ENCODE measurements at regions not wholly inside any gene's neighbourhood (a gene's known extent, or its start where the extent isn't known, plus 50 kb on each side); places are given as distances from the start of the nearest gene placed in this dataset.

DNA sequence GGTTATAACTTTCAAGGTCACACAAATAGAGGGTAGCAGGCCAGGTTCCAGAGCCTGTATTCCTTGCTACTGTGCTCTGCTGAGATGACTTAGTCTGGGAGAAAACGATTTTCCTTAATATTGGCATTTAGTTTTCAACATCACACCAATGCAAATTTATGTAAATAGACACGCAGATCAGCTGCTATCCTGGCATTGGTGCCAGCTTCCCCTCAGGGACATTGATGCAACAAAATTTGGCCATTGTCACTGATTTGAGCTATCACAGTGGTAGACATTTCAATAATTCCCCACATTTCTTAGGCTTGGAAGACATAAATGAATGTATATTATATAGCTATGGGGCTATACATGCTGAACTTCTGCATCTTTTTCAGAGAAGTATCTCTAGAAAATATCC, 71.6 kb upstream of the ASTN2 start:
- intact Hi-C loops (cut with DNase I; ENCODE audit: low total_unique reads) = no loop called here
- no peak for TF ChIP-seq POLR2A (IDR thresholded peaks at IDR 0.05)
- no peak for TF ChIP-seq POLR2AphosphoS5 (IDR thresholded peaks at IDR 0.05)
- TF ChIP-seq, protein P1, sequence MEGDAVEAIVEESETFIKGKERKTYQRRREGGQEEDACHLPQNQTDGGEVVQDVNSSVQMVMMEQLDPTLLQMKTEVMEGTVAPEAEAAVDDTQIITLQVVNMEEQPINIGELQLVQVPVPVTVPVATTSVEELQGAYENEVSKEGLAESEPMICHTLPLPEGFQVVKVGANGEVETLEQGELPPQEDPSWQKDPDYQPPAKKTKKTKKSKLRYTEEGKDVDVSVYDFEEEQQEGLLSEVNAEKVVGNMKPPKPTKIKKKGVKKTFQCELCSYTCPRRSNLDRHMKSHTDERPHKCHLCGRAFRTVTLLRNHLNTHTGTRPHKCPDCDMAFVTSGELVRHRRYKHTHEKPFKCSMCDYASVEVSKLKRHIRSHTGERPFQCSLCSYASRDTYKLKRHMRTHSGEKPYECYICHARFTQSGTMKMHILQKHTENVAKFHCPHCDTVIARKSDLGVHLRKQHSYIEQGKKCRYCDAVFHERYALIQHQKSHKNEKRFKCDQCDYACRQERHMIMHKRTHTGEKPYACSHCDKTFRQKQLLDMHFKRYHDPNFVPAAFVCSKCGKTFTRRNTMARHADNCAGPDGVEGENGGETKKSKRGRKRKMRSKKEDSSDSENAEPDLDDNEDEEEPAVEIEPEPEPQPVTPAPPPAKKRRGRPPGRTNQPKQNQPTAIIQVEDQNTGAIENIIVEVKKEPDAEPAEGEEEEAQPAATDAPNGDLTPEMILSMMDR (IDR thresholded peaks at IDR 0.05) = no peak
- DNase-seq (ENCODE audit: low spot score in 2 of 2) = no peak
- H3K27ac ChIP-seq = no peak overlapping the region
- no peak overlapping the region for H3K4me3 ChIP-seq
- no peaks in the 10 kb centered on the region for H3K36me3 ChIP-seq
- no peaks in the 10 kb centered on the region for H3K9me3 ChIP-seq
- peaks cover 0 to 3% of the 10 kb centered on the region in 2 donors for H3K27me3 ChIP-seq
- no peaks in the 10 kb centered on the region for H3K4me1 ChIP-seq

DNA sequence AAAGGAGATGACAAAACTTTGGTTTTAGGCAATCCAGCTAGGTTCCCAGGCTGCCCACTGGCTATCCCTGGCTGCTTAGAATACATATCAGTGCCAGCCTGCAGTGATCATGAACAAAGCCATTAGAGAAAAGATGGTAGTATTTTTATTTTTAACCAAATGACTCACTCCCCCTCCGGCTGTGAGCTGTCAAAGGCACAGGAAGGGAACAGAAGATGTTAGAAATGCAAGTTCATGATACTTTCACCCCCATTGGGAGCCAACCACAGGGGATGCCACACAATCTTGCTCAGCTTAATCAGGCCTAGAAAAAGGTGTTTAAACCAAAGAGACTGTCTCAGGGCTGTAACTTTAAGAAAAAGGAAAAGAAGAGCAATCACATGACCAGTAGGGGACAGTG, 70.3 kb upstream of the ASTN2 start:
- H3K27me3 ChIP-seq = peaks cover 0 to 3% of the 10 kb centered on the region in 2 donors
- no peaks in the 10 kb centered on the region for H3K4me1 ChIP-seq
- no peak overlapping the region for H3K27ac ChIP-seq
- no peak for DNase-seq (ENCODE audit: low spot score in 2 of 2)
- H3K36me3 ChIP-seq = no peaks in the 10 kb centered on the region
- TF ChIP-seq POLR2A (IDR thresholded peaks at IDR 0.05) = no peak
- no peak for TF ChIP-seq POLR2AphosphoS5 (IDR thresholded peaks at IDR 0.05)
- TF ChIP-seq, protein P1 (IDR thresholded peaks at IDR 0.05) = no peak
- H3K9me3 ChIP-seq = no peaks in the 10 kb centered on the region
- intact Hi-C loops (cut with DNase I; ENCODE audit: low total_unique reads) = no loop called here
- H3K4me3 ChIP-seq = no peak overlapping the region

DNA sequence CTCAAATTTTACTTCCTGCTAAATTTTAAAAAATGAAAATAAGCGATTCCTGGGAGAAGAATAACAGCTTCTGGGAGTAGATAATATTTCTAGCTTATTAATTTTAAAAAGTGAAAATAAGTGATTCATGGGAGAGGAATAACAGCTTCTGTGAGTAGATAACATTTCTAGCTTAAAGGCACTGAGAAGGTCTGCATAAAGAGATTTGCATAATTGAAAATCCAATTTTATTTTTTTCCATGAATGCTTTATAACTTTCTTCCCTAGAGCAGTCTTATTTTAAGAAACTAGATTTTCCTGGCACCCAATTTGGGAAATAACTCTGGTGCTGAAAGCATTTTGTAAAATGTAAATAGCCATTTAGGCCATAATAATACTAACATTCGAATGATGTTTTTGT, 65.9 kb upstream of the ASTN2 start:
- Histone ChIP-seq H3K9me3 (no peaks in the 10 kb centered on the region), H3K27ac (no peak overlapping the region), H3K4me3 (no peak overlapping the region), H3K4me1 (no peaks in the 10 kb centered on the region), H3K27me3 (no peaks in the 10 kb centered on the region), H3K36me3 (no peaks in the 10 kb centered on the region)
- TF ChIP-seq POLR2AphosphoS5 (IDR thresholded peaks at IDR 0.05) (no peak), POLR2A (IDR thresholded peaks at IDR 0.05) (no peak)
- TF ChIP-seq, protein P1 (IDR thresholded peaks at IDR 0.05) = no peak
- no peak for DNase-seq (ENCODE audit: low spot score in 2 of 2)
- intact Hi-C loops (cut with DNase I; ENCODE audit: low total_unique reads) = no loop called here

DNA sequence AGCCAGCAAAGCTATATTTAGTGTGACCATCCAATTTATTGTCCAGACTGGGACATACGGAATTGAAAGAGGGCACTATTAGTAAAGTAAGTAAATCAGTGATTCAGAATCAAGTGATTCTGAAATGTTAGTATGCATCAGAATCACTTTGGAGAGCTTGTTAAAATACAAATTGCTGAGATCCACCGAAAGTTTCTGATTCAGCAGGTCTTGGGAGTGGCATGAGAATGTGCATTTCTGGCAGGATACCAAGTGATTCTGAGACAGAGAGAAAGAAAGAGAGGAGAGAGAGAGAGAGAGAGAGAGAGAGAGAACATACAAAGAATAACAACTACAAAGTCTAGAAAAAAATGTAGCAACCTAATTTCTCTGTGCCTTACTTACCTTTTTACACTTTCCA, 65.4 kb upstream of the ASTN2 start:
- Histone ChIP-seq H3K9me3 (no peaks in the 10 kb centered on the region), H3K27me3 (no peaks in the 10 kb centered on the region), H3K4me1 (no peaks in the 10 kb centered on the region), H3K4me3 (no peak overlapping the region), H3K27ac (no peak overlapping the region), H3K36me3 (no peaks in the 10 kb centered on the region)
- no peak for DNase-seq (ENCODE audit: low spot score in 2 of 2)
- TF ChIP-seq, protein P1 (IDR thresholded peaks at IDR 0.05) = no peak
- TF ChIP-seq POLR2AphosphoS5 (IDR thresholded peaks at IDR 0.05) (no peak), POLR2A (IDR thresholded peaks at IDR 0.05) (no peak)
- intact Hi-C loops (cut with DNase I; ENCODE audit: low total_unique reads) = no loop called here

DNA sequence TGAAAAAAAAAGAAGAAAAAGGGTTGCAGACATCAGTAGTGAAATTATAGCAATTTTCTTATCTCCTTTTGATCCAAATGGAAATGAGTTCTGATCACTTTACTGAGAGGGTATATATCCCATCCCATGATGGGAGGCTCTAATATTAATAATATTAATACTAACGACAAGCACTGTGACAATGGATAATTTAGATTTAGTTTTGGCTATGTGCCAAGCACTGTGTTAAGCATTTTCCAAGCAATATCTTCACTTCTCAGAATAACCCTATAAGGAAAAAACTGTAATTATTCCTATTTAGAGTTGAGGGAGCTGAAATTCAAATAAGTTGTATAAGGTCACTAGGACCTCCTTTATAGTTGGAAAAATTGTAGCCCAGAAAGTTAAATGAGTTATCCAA, 58.4 kb upstream of the ASTN2 start:
- no peaks in the 10 kb centered on the region for H3K9me3 ChIP-seq
- no peaks in the 10 kb centered on the region for H3K4me1 ChIP-seq
- intact Hi-C loops (cut with DNase I; ENCODE audit: low total_unique reads) = no loop called here
- no peaks in the 10 kb centered on the region for H3K36me3 ChIP-seq
- H3K27me3 ChIP-seq = no peaks in the 10 kb centered on the region
- H3K4me3 ChIP-seq = no peak overlapping the region
- no peak overlapping the region for H3K27ac ChIP-seq
- TF ChIP-seq POLR2AphosphoS5 (IDR thresholded peaks at IDR 0.05) = no peak
- TF ChIP-seq, protein P1 (IDR thresholded peaks at IDR 0.05) = no peak
- no peak for TF ChIP-seq POLR2A (IDR thresholded peaks at IDR 0.05)
- DNase-seq (ENCODE audit: low spot score in 2 of 2) = no peak
